Erythroblast (primary cell): ENCODE measurements at regions not wholly inside any gene's neighbourhood (a gene's known extent, or its start where the extent isn't known, plus 50 kb on each side); places are given as distances from the start of the nearest gene placed in this dataset.

Source experiments
- GATA1 ChIP-seq: IDR thresholded peaks from 2 replicates; pipeline ENCODE4 v1.6.1; 2011; ENCODE audit warnings: low read depth, mild to moderate bottlenecking, control low read depth, low read length, moderate library complexity
- POLR2A ChIP-seq: IDR thresholded peaks from 2 replicates; pipeline ENCODE4 v1.6.1; 2011; ENCODE audit warnings: mild to moderate bottlenecking, low read length

GRCh38 chr5:19388391-19388790 is 599.6 kb downstream of the CDH18 start:
- TF ChIP-seq POLR2A (no peak), GATA1 (no peak)
